ENCODE measurements at regions not wholly inside any gene's neighbourhood (a gene's known extent, or its start where the extent isn't known, plus 50 kb on each side); places are given as distances from the start of the nearest gene placed in this dataset.

DNA sequence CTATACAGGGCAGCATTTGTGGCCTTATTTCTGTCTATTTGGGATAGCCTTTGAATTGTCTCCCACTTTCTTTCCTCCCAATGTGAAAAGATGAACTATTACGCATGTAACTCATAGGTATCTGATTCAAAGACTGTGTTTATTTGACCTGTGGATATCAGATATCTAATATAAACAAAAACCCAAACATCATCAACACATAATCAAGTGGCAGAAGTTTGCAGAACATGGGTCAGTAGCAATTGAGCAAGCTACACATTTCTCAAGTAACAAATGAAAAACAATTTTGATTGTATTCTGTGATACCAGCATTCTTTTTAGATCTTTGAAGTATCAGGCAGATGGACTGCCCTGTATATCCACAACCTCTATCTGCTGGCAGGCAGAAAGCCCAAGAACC lies 490.5 kb upstream of the ADGRL2 start:
- POLR2A ChIA-PET = no interaction called here
- H3K9ac ChIP-seq (ENCODE audit: insufficient read depth, low read depth, low read length) = no peak overlapping the region
- peaks cover 36% of the 10 kb centered on the region for H3K9me3 ChIP-seq (ENCODE audit: low read length)
- no peaks in the 10 kb centered on the region for H3K27me3 ChIP-seq (ENCODE audit: control insufficient read depth in 1 of 2, insufficient read depth in 2 of 2, low read length in 2 of 2)
- no peak overlapping the region for H2AFZ ChIP-seq (ENCODE audit: low read length)
- intact Hi-C loops (cut with micrococcal nuclease; ENCODE audit: unreplicated experiment) (no loop called here), in situ Hi-C loops (cut with HindIII; ENCODE audit: extremely low pct_ligation_motif_present, low pct_unique_long_range_greater_than_20kb) (no loop called here)
- H3K4me1 ChIP-seq (ENCODE audit: insufficient read depth, low read length) = no peaks in the 10 kb centered on the region
- no peaks in the 10 kb centered on the region for H3K79me2 ChIP-seq (ENCODE audit: insufficient read depth, low read length)
- no peaks in the 10 kb centered on the region for H3K36me3 ChIP-seq (replicated peaks in 1 of 2; ENCODE audit: control insufficient read depth in 1 of 2, insufficient read depth in 2 of 2, low read length in 2 of 2)
- FAIRE-seq (no peak), ATAC-seq (no peak), DNase-seq (ENCODE audit: low spot score) (no peak)
- CTCF ChIA-PET (ENCODE audit: low intra/inter-chr PET ratio, low total read pairs) = no interaction called here
- no TSS peak for BruUV-seq (replicated peaks)
- H3K4me2 ChIP-seq (ENCODE audit: low read depth, low read length) = no peak overlapping the region
- 5% methylated on average over 1 of the region's 1 CpG for WGBS (ENCODE audit: low lambda C conversion rate)
- no peaks in the 10 kb centered on the region for H4K20me1 ChIP-seq (ENCODE audit: insufficient read depth, low read length)
- no peak overlapping the region for H3K4me3 ChIP-seq (replicated peaks in 1 of 3; ENCODE audit: insufficient read depth in 1 of 3, low read depth in 2 of 3, low read length in 3 of 3)
- no peak overlapping the region for H3K27ac ChIP-seq (ENCODE audit: extremely low read length, insufficient read depth, low read length)
- TF ChIP-seq, protein P1, sequence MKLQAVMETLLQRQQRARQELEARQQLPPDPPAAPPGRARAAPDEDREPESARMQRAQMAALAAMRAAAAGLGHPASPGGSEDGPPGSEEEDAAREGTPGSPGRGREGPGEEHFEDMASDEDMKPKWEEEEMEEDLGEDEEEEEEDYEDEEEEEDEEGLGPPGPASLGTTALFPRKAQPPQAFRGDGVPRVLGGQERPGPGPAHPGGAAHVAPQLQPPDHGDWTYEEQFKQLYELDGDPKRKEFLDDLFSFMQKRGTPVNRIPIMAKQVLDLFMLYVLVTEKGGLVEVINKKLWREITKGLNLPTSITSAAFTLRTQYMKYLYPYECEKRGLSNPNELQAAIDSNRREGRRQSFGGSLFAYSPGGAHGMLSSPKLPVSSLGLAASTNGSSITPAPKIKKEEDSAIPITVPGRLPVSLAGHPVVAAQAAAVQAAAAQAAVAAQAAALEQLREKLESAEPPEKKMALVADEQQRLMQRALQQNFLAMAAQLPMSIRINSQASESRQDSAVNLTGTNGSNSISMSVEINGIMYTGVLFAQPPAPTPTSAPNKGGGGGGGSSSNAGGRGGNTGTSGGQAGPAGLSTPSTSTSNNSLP (IDR thresholded peaks at IDR 0.05; ENCODE audit: low read depth, low read length) = no peak
- TF ChIP-seq ZNF282 (IDR thresholded peaks at IDR 0.05; ENCODE audit: partially characterized antibody) = no peak
- TF ChIP-seq STAT5B (CRISPR knock-in tag; IDR thresholded peaks at IDR 0.05) = no peak
- no peak for TF ChIP-seq FOXK2 (IDR thresholded peaks at IDR 0.05)
- TF ChIP-seq, protein P2, sequence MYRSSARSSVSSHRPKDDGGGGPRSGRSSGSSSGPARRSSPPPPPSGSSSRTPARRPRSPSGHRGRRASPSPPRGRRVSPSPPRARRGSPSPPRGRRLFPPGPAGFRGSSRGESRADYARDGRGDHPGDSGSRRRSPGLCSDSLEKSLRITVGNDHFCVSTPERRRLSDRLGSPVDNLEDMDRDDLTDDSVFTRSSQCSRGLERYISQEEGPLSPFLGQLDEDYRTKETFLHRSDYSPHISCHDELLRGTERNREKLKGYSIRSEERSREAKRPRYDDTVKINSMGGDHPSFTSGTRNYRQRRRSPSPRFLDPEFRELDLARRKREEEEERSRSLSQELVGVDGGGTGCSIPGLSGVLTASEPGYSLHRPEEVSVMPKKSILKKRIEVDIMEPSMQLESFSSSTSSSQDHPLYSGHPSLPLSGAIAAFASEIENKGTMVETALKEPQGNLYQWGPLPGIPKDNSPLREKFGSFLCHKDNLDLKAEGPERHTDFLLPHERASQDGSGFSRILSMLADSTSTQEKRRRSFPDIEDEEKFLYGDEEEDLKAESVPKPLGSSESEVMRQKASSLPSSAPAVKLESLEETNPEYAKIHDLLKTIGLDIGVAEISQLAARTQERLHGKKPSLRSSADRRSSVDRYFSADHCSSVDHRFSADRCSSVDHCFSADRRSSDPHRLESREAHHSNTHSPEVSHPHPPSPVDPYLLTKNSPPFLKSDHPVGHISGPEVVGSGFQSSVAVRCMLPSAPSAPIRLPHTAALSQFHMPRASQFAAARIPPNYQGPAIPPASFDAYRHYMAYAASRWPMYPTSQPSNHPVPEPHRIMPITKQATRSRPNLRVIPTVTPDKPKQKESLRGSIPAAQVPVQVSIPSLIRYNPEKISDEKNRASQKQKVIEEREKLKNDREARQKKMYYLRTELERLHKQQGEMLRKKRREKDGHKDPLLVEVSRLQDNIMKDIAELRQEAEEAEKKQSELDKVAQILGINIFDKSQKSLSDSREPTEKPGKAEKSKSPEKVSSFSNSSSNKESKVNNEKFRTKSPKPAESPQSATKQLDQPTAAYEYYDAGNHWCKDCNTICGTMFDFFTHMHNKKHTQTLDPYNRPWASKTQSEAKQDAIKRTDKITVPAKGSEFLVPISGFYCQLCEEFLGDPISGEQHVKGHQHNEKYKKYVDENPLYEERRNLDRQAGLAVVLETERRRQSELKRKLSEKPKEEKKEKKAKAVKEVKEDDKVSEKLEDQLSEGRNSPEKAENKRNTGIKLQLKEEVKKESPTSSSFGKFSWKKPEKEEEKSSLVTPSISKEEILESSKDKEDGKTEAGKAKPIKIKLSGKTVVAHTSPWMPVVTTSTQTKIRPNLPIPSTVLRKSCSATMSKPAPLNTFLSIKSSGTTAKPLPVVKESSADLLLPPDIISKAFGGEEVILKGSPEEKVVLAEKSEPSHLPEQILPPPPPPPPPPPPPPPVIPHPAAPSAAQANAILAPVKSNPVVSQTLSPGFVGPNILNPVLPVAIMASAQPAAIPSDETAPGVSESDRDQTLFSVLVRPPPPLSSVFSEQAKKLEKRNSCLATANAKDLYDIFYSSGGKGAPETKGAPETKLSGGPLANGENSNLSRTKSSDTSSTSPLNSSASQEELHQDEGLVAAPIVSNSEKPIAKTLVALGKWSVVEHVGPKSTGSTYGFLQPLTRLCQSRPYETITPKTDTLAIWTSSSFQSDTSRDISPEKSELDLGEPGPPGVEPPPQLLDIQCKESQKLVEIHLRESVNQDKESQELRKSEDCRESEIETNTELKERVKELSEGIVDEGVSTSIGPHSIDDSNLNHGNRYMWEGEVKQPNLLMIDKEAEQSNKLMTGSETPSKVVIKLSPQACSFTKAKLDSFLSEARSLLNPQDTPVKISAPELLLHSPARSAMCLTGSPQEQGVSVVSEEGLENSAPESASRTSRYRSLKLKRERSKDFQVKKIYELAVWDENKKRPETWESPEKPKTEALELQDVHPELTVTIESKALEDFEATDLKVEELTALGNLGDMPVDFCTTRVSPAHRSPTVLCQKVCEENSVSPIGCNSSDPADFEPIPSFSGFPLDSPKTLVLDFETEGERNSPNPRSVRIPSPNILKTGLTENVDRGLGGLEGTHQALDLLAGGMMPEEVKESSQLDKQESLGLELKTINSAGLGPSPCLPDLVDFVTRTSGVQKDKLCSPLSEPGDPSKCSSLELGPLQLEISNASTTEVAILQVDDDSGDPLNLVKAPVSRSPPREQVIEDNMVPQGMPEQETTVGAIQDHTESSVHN (CRISPR knock-in tag; IDR thresholded peaks at IDR 0.05) = no peak
- TF ChIP-seq, protein P3, sequence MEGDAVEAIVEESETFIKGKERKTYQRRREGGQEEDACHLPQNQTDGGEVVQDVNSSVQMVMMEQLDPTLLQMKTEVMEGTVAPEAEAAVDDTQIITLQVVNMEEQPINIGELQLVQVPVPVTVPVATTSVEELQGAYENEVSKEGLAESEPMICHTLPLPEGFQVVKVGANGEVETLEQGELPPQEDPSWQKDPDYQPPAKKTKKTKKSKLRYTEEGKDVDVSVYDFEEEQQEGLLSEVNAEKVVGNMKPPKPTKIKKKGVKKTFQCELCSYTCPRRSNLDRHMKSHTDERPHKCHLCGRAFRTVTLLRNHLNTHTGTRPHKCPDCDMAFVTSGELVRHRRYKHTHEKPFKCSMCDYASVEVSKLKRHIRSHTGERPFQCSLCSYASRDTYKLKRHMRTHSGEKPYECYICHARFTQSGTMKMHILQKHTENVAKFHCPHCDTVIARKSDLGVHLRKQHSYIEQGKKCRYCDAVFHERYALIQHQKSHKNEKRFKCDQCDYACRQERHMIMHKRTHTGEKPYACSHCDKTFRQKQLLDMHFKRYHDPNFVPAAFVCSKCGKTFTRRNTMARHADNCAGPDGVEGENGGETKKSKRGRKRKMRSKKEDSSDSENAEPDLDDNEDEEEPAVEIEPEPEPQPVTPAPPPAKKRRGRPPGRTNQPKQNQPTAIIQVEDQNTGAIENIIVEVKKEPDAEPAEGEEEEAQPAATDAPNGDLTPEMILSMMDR (CRISPR knock-in tag; IDR thresholded peaks at IDR 0.05) = no peak
- TF ChIP-seq, protein P4, sequence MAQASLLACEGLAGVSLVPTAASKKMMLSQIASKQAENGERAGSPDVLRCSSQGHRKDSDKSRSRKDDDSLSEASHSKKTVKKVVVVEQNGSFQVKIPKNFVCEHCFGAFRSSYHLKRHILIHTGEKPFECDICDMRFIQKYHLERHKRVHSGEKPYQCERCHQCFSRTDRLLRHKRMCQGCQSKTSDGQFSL (CRISPR knock-in tag; IDR thresholded peaks at IDR 0.05) = no peak
- TF ChIP-seq, protein P5, sequence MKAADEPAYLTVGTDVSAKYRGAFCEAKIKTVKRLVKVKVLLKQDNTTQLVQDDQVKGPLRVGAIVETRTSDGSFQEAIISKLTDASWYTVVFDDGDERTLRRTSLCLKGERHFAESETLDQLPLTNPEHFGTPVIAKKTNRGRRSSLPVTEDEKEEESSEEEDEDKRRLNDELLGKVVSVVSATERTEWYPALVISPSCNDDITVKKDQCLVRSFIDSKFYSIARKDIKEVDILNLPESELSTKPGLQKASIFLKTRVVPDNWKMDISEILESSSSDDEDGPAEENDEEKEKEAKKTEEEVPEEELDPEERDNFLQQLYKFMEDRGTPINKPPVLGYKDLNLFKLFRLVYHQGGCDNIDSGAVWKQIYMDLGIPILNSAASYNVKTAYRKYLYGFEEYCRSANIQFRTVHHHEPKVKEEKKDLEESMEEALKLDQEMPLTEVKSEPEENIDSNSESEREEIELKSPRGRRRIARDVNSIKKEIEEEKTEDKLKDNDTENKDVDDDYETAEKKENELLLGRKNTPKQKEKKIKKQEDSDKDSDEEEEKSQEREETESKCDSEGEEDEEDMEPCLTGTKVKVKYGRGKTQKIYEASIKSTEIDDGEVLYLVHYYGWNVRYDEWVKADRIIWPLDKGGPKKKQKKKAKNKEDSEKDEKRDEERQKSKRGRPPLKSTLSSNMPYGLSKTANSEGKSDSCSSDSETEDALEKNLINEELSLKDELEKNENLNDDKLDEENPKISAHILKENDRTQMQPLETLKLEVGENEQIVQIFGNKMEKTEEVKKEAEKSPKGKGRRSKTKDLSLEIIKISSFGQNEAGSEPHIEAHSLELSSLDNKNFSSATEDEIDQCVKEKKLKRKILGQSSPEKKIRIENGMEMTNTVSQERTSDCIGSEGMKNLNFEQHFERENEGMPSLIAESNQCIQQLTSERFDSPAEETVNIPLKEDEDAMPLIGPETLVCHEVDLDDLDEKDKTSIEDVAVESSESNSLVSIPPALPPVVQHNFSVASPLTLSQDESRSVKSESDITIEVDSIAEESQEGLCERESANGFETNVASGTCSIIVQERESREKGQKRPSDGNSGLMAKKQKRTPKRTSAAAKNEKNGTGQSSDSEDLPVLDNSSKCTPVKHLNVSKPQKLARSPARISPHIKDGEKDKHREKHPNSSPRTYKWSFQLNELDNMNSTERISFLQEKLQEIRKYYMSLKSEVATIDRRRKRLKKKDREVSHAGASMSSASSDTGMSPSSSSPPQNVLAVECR (CRISPR knock-in tag; IDR thresholded peaks at IDR 0.05; ENCODE audit: borderline replicate concordance) = no peak
- no peak for TF ChIP-seq ZNF674 (CRISPR knock-in tag; IDR thresholded peaks at IDR 0.05; ENCODE audit: low read depth)

Data from HepG2 (cell line).